ENCODE measurements at regions not wholly inside any gene's neighbourhood (a gene's known extent, or its start where the extent isn't known, plus 50 kb on each side); places are given as distances from the start of the nearest gene placed in this dataset.

GRCh38 chr12:116502141-116502725 is 56.9 kb upstream of the MAP1LC3B2 start:
- H3K9me3 ChIP-seq (ENCODE audit: control insufficient read depth, low read depth, low read length), result no peaks in the 10 kb centered on the region
- no peak overlapping the region for H3K4ac ChIP-seq (ENCODE audit: low read depth, low read length)
- H3K4me1 Mint-ChIP-seq, result peaks cover 18 to 19% of the 10 kb centered on the region in 2 experiments
- no peaks in the 10 kb centered on the region for H4K20me1 ChIP-seq (ENCODE audit: control insufficient read depth, insufficient read depth, insufficient read length)
- H3T11ph ChIP-seq (ENCODE audit: low read length), result no peak overlapping the region
- H3K79me2 ChIP-seq (ENCODE audit: insufficient read depth, low read length), result no peaks in the 10 kb centered on the region
- no peak overlapping the region for H2BK12ac ChIP-seq (ENCODE audit: insufficient read length, low read depth, low read length)
- H3K14ac ChIP-seq (ENCODE audit: insufficient read depth, low read length), result no peak overlapping the region
- no peak overlapping the region for H3K9ac ChIP-seq (ENCODE audit: extremely low read depth, insufficient read length, low read length)
- H4K91ac ChIP-seq (ENCODE audit: insufficient read length, low read depth, low read length), result no peak overlapping the region
- H3K27me3 ChIP-seq (ENCODE audit: insufficient read depth, low read length), result no peaks in the 10 kb centered on the region; the same call in 1 of the 2 replicates
- no peak overlapping the region for H3K27ac ChIP-seq (ENCODE audit: insufficient read length, low read depth, low read length)
- no peaks in the 10 kb centered on the region for H3K4me1 ChIP-seq (ENCODE audit: insufficient read depth, low read length)
- H2BK20ac ChIP-seq (ENCODE audit: low read depth, low read length, poor library complexity, severe bottlenecking), result no peak overlapping the region
- H2BK5ac ChIP-seq (ENCODE audit: insufficient read length, low read length), result no peak overlapping the region
- no peak overlapping the region for H3K23ac ChIP-seq (ENCODE audit: insufficient read length, low read depth, low read length)
- H3K27ac Mint-ChIP-seq, result peak overlapping the region in 1 of 3 experiments; percentile 53; a peak in 1 of 7 replicates
- no peak overlapping the region for H2BK15ac ChIP-seq (ENCODE audit: low read depth, low read length)
- TF ChIP-seq, protein P1, sequence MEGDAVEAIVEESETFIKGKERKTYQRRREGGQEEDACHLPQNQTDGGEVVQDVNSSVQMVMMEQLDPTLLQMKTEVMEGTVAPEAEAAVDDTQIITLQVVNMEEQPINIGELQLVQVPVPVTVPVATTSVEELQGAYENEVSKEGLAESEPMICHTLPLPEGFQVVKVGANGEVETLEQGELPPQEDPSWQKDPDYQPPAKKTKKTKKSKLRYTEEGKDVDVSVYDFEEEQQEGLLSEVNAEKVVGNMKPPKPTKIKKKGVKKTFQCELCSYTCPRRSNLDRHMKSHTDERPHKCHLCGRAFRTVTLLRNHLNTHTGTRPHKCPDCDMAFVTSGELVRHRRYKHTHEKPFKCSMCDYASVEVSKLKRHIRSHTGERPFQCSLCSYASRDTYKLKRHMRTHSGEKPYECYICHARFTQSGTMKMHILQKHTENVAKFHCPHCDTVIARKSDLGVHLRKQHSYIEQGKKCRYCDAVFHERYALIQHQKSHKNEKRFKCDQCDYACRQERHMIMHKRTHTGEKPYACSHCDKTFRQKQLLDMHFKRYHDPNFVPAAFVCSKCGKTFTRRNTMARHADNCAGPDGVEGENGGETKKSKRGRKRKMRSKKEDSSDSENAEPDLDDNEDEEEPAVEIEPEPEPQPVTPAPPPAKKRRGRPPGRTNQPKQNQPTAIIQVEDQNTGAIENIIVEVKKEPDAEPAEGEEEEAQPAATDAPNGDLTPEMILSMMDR (conservative IDR thresholded peaks at IDR 0.05), result no peak
- no peak for DNase-seq
- no peaks in the 10 kb centered on the region for H3K9me3 Mint-ChIP-seq
- peaks cover 3% of the 10 kb centered on the region for H3K27me3 Mint-ChIP-seq (ENCODE audit: low read depth)
- H3K56ac ChIP-seq (ENCODE audit: insufficient read length, low read depth, low read length), result no peak overlapping the region
- no peaks in the 10 kb centered on the region for H3K36me3 Mint-ChIP-seq (ENCODE audit: insufficient read depth in 1 of 3, low read depth in 3 of 3)
- H2BK120ac ChIP-seq (ENCODE audit: low read depth, low read length, poor library complexity, severe bottlenecking), result no peak overlapping the region
- H3K23me2 ChIP-seq (ENCODE audit: insufficient read length, low read depth, low read length, poor library complexity, severe bottlenecking), result no peaks in the 10 kb centered on the region
- WGBS (ENCODE audit: extremely low coverage, insufficient read length, low lambda C conversion rate), result no CpG with 5 or more reads among the region's 14 CpGs
- H3K18ac ChIP-seq (ENCODE audit: insufficient read length, low read depth, low read length), result no peak overlapping the region
- no peak overlapping the region for H2AFZ ChIP-seq (ENCODE audit: low read length)
- H2AK5ac ChIP-seq (ENCODE audit: insufficient read length, low read length), result no peak overlapping the region
- no peak overlapping the region for H4K8ac ChIP-seq (replicated peaks; ENCODE audit: insufficient read length, low read depth, low read length)
- no peak overlapping the region for H4K5ac ChIP-seq (ENCODE audit: insufficient read length, low read depth, low read length)
- H3K4me2 ChIP-seq (ENCODE audit: insufficient read depth, insufficient read length, low read length), result no peak overlapping the region
- no peak overlapping the region for H3K4me3 Mint-ChIP-seq
- no peaks in the 10 kb centered on the region for H3K79me1 ChIP-seq (ENCODE audit: insufficient read depth, low read depth, low read length, poor library complexity, severe bottlenecking)
